ENCODE measurements at regions not wholly inside any gene's neighbourhood (a gene's known extent, or its start where the extent isn't known, plus 50 kb on each side); places are given as distances from the start of the nearest gene placed in this dataset.

DNA sequence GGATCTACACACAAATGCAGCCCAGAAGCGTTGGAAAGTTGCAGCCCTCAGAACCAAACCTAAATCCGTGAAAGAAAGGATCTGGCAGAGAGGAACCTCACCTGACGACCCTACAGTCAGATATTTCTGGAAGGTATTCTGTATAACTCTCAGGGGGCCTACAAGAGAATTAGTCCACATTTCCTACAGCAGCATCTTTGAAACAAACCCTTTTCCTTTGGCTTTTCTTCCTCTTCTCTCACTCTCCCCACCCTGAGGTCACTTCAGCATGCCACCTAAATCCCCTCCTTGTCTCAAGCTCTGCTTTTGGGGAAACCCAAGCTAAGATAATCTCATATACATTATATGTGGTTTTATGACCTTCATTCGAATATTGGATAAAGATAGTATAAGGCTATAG lies 719.0 kb upstream of the MIR17HG start:
- intact Hi-C loops (cut with micrococcal nuclease) (no loop called here), in situ Hi-C loops (cut with MboI; ENCODE audit: low sequenced_read_pairs) (no loop called here), dilution Hi-C loops (cut with HindIII; ENCODE audit: low sequenced_read_pairs, unreplicated experiment) (no loop called here)
- Histone ChIP-seq H4K91ac (ENCODE audit: insufficient read depth, low read depth, low read length) (no peak overlapping the region), H3K27me3 (ENCODE audit: control insufficient read depth, insufficient read depth, low read length) (no peaks in the 10 kb centered on the region), H3K36me3 (ENCODE audit: control insufficient read depth, insufficient read depth, low read length) (no peaks in the 10 kb centered on the region), H4K5ac (ENCODE audit: low read depth, low read length) (no peak overlapping the region), H3K4me1 (ENCODE audit: control insufficient read depth, insufficient read depth, low read length) (no peaks in the 10 kb centered on the region), H2BK20ac (ENCODE audit: low read depth, low read length) (no peak overlapping the region), H2AK9ac (replicated peaks; ENCODE audit: low read depth, low read length, poor library complexity) (no peak overlapping the region), H3K9ac (ENCODE audit: low read depth, low read length) (no peak overlapping the region), H3K9me1 (ENCODE audit: insufficient read depth, low read length) (no peaks in the 10 kb centered on the region), H2AFZ (replicated peaks; ENCODE audit: low read length, poor library complexity) (no peak overlapping the region), H3K79me1 (ENCODE audit: low read depth in 1 of 2, low read length in 2 of 2) (no peaks in the 10 kb centered on the region), H3K4me3 (ENCODE audit: insufficient read depth, low read depth, low read length) (no peak overlapping the region), H3K56ac (ENCODE audit: extremely low read depth, insufficient read depth, low read length) (no peak overlapping the region), H3K18ac (ENCODE audit: low read depth, low read length) (no peak overlapping the region), H2AK5ac (ENCODE audit: low read depth, low read length) (no peak overlapping the region), H2BK5ac (ENCODE audit: low read depth, low read length, poor library complexity, severe bottlenecking) (no peak overlapping the region), H3K4ac (ENCODE audit: low read depth, low read length) (no peak overlapping the region), H2BK120ac (ENCODE audit: low read depth, low read length) (no peak overlapping the region), H3K27ac (ENCODE audit: insufficient read depth, low read length) (no peak overlapping the region), H3K14ac (replicated peaks; ENCODE audit: low read depth, low read length) (no peak overlapping the region), H4K20me1 (ENCODE audit: insufficient read depth, low read length) (no peaks in the 10 kb centered on the region), H2BK15ac (ENCODE audit: low read depth, low read length) (no peak overlapping the region), H3K23ac (ENCODE audit: low read depth, low read length) (no peak overlapping the region), H4K8ac (ENCODE audit: low read depth in 2 of 2, low read length in 2 of 2) (no peak overlapping the region), H3K9me3 (ENCODE audit: control insufficient read depth, insufficient read depth, low read length) (peaks cover 5% of the 10 kb centered on the region; the same call in 1 of the 2 replicates), H3K4me2 (ENCODE audit: low read depth, low read length) (no peak overlapping the region)
- ATAC-seq (ENCODE audit: low read depth) (no peak), DNase-seq (no peak)
- no TSS peak for BruUV-seq (replicated peaks)
- TF ChIP-seq, protein P1, sequence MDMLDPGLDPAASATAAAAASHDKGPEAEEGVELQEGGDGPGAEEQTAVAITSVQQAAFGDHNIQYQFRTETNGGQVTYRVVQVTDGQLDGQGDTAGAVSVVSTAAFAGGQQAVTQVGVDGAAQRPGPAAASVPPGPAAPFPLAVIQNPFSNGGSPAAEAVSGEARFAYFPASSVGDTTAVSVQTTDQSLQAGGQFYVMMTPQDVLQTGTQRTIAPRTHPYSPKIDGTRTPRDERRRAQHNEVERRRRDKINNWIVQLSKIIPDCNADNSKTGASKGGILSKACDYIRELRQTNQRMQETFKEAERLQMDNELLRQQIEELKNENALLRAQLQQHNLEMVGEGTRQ (IDR thresholded peaks at IDR 0.05; ENCODE audit: low read depth, low read length) = no peak
- TF ChIP-seq BHLHE40 (IDR thresholded peaks at IDR 0.05; ENCODE audit: low read depth, low read length) (no peak), MAZ (IDR thresholded peaks at IDR 0.05; ENCODE audit: borderline replicate concordance, low read depth, low read length) (no peak), CHD1 (IDR thresholded peaks at IDR 0.05; ENCODE audit: low read depth, low read length) (no peak), MAFK (IDR thresholded peaks at IDR 0.05; ENCODE audit: low read depth, low read length) (no peak), NFE2L2 (IDR thresholded peaks at IDR 0.05; ENCODE audit: low read depth, low read length) (no peak)
- TF ChIP-seq, protein P2, sequence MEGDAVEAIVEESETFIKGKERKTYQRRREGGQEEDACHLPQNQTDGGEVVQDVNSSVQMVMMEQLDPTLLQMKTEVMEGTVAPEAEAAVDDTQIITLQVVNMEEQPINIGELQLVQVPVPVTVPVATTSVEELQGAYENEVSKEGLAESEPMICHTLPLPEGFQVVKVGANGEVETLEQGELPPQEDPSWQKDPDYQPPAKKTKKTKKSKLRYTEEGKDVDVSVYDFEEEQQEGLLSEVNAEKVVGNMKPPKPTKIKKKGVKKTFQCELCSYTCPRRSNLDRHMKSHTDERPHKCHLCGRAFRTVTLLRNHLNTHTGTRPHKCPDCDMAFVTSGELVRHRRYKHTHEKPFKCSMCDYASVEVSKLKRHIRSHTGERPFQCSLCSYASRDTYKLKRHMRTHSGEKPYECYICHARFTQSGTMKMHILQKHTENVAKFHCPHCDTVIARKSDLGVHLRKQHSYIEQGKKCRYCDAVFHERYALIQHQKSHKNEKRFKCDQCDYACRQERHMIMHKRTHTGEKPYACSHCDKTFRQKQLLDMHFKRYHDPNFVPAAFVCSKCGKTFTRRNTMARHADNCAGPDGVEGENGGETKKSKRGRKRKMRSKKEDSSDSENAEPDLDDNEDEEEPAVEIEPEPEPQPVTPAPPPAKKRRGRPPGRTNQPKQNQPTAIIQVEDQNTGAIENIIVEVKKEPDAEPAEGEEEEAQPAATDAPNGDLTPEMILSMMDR (conservative IDR thresholded peaks at IDR 0.05; ENCODE audit: low read depth, low read length) = no peak
- TF ChIP-seq, protein P3, sequence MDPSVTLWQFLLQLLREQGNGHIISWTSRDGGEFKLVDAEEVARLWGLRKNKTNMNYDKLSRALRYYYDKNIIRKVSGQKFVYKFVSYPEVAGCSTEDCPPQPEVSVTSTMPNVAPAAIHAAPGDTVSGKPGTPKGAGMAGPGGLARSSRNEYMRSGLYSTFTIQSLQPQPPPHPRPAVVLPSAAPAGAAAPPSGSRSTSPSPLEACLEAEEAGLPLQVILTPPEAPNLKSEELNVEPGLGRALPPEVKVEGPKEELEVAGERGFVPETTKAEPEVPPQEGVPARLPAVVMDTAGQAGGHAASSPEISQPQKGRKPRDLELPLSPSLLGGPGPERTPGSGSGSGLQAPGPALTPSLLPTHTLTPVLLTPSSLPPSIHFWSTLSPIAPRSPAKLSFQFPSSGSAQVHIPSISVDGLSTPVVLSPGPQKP (IDR thresholded peaks at IDR 0.05; ENCODE audit: borderline replicate concordance, low read depth, low read length) = no peak
- ChIA-PET POLR2A (ENCODE audit: unreplicated experiment) (no interaction called here), CTCF (no interaction called here)
- no CpG with 5 or more reads among the region's 4 CpGs for WGBS, 2 experiments (ENCODE audit: extremely low coverage in 2 of 2, insufficient read length in 1 of 2)

Data from IMR-90 (cell line).